ENCODE measurements at regions not wholly inside any gene's neighbourhood (a gene's known extent, or its start where the extent isn't known, plus 50 kb on each side); places are given as distances from the start of the nearest gene placed in this dataset.

- DNase-seq = no peak
- Mint-ChIP-seq H3K27ac (peak overlapping the region in 3 of 6 donors; percentile 13 to 44 (median 21)), H3K9me3 (peaks cover 0 to 5% (median 3%) of the 10 kb centered on the region in 7 donors), H3K27me3 (peaks cover 0 to 7% (median 0%) of the 10 kb centered on the region in 3 donors), H3K36me3 (peaks cover 0 to 6% of the 10 kb centered on the region in 2 donors), H3K4me1 (peaks cover 16 to 20% (median 16%) of the 10 kb centered on the region in 3 donors), H3K4me3 (peak overlapping the region in 1 of 8 donors; percentile 45)
- ATAC-seq (ENCODE audit: low read depth in 2 of 2) = peak in 1 of 2 donors; percentile 42
Observed at GRCh38 chr3:16789344-16790120, 95.2 kb upstream of the PLCL2 start.

GRCh38 chr3:16790432-16791400 lies 94.0 kb upstream of the PLCL2 start:
- Mint-ChIP-seq H3K27me3 (peaks cover 0 to 7% (median 0%) of the 10 kb centered on the region in 3 donors), H3K9me3 (peaks cover 0 to 5% (median 3%) of the 10 kb centered on the region in 7 donors), H3K4me3 (no peak overlapping the region), H3K27ac (peak overlapping the region in 1 of 6 donors; percentile 40), H3K4me1 (peaks cover 16 to 22% (median 18%) of the 10 kb centered on the region in 3 donors), H3K36me3 (peaks cover 0 to 6% of the 10 kb centered on the region in 2 donors)
- ATAC-seq (ENCODE audit: low read depth in 2 of 2) = no peak
- no peak for DNase-seq

GRCh38 chr3:16793321-16793720 lies 91.4 kb upstream of the PLCL2 start:
- peaks cover 0 to 6% of the 10 kb centered on the region in 2 donors for H3K36me3 Mint-ChIP-seq
- H3K4me3 Mint-ChIP-seq = no peak overlapping the region
- DNase-seq (no peak), ATAC-seq (ENCODE audit: low read depth in 2 of 2) (no peak)
- peak overlapping the region in 1 of 6 donors; percentile 89 for H3K27ac Mint-ChIP-seq
- peaks cover 26 to 35% (median 28%) of the 10 kb centered on the region in 3 donors for H3K4me1 Mint-ChIP-seq
- peaks cover 0 to 5% (median 3%) of the 10 kb centered on the region in 7 donors for H3K9me3 Mint-ChIP-seq
- H3K27me3 Mint-ChIP-seq = peaks cover 0 to 7% (median 0%) of the 10 kb centered on the region in 3 donors

GRCh38 chr3:16794257-16794656 lies 90.5 kb upstream of the PLCL2 start:
- no peak for ATAC-seq (ENCODE audit: low read depth in 2 of 2)
- Mint-ChIP-seq H3K9me3 (peaks cover 0 to under 1% (median 0%) of the 10 kb centered on the region in 7 donors), H3K36me3 (peaks cover 0 to 6% of the 10 kb centered on the region in 2 donors), H3K27ac (peak overlapping the region in 1 of 6 donors; percentile 72), H3K27me3 (peaks cover 0 to 7% (median 0%) of the 10 kb centered on the region in 3 donors), H3K4me1 (peaks cover 19 to 26% (median 22%) of the 10 kb centered on the region in 3 donors), H3K4me3 (no peak overlapping the region)
- DNase-seq = no peak

- no peak for ATAC-seq (ENCODE audit: low read depth in 2 of 2)
- Mint-ChIP-seq H3K27me3 (peaks cover 0 to 7% (median 0%) of the 10 kb centered on the region in 3 donors), H3K36me3 (peaks cover 0 to 6% of the 10 kb centered on the region in 2 donors), H3K9me3 (no peaks in the 10 kb centered on the region), H3K4me3 (peak overlapping the region in 1 of 8 donors; percentile 12), H3K4me1 (peaks cover 22 to 27% (median 23%) of the 10 kb centered on the region in 3 donors), H3K27ac (peak overlapping the region in 3 of 6 donors; percentile 2 to 30 (median 11))
- DNase-seq = no peak
Observed at GRCh38 chr3:16795581-16795980, 89.2 kb upstream of the PLCL2 start.

- H3K4me3 Mint-ChIP-seq = no peak overlapping the region
- H3K27me3 Mint-ChIP-seq = no peaks in the 10 kb centered on the region
- peak overlapping the region in 1 of 6 donors; percentile 18 for H3K27ac Mint-ChIP-seq
- DNase-seq = no peak
- H3K4me1 Mint-ChIP-seq = peaks cover 39 to 48% (median 41%) of the 10 kb centered on the region in 3 donors
- no peak for ATAC-seq (ENCODE audit: low read depth in 2 of 2)
- no peaks in the 10 kb centered on the region for H3K9me3 Mint-ChIP-seq
- H3K36me3 Mint-ChIP-seq = no peaks in the 10 kb centered on the region
Observed at GRCh38 chr3:16797831-16798230, 86.9 kb upstream of the PLCL2 start.

- H3K9me3 Mint-ChIP-seq = no peaks in the 10 kb centered on the region
- ATAC-seq (ENCODE audit: low read depth in 2 of 2) (no peak), DNase-seq (no peak)
- H3K4me3 Mint-ChIP-seq = peak overlapping the region in 1 of 8 donors; percentile 17
- no peaks in the 10 kb centered on the region for H3K27me3 Mint-ChIP-seq
- H3K4me1 Mint-ChIP-seq = peaks cover 42 to 50% (median 45%) of the 10 kb centered on the region in 3 donors
- peak overlapping the region in 3 of 6 donors; percentile 59 to 81 (median 68) for H3K27ac Mint-ChIP-seq
- H3K36me3 Mint-ChIP-seq = no peaks in the 10 kb centered on the region
Observed at GRCh38 chr3:16798738-16799137, 86.0 kb upstream of the PLCL2 start.

GRCh38 chr3:16800361-16800760 lies 84.4 kb upstream of the PLCL2 start:
- Mint-ChIP-seq H3K27ac (peak overlapping the region in 5 of 6 donors; percentile 68 to 90 (median 82)), H3K36me3 (no peaks in the 10 kb centered on the region), H3K9me3 (no peaks in the 10 kb centered on the region), H3K4me3 (peak overlapping the region in 5 of 8 donors; percentile 22 to 82 (median 69)), H3K27me3 (no peaks in the 10 kb centered on the region), H3K4me1 (peaks cover 42 to 50% (median 45%) of the 10 kb centered on the region in 3 donors)
- DNase-seq (no peak), ATAC-seq (ENCODE audit: low read depth in 2 of 2) (no peak)

GRCh38 chr3:16801223-16801622 lies 83.5 kb upstream of the PLCL2 start:
- H3K27me3 Mint-ChIP-seq = no peaks in the 10 kb centered on the region
- peak; percentile 37 for DNase-seq
- H3K4me3 Mint-ChIP-seq = peak overlapping the region in 1 of 8 donors; percentile 69
- H3K27ac Mint-ChIP-seq = peak overlapping the region in 2 of 6 donors; percentile 25 to 88
- no peaks in the 10 kb centered on the region for H3K36me3 Mint-ChIP-seq
- no peaks in the 10 kb centered on the region for H3K9me3 Mint-ChIP-seq
- peaks cover 38 to 46% (median 45%) of the 10 kb centered on the region in 3 donors for H3K4me1 Mint-ChIP-seq
- peak; percentile 68 to 73 for ATAC-seq (ENCODE audit: low read depth in 2 of 2)

- Mint-ChIP-seq H3K27me3 (no peaks in the 10 kb centered on the region), H3K9me3 (no peaks in the 10 kb centered on the region), H3K4me1 (peaks cover 35 to 45% (median 42%) of the 10 kb centered on the region in 3 donors), H3K36me3 (no peaks in the 10 kb centered on the region), H3K27ac (peak overlapping the region in 4 of 6 donors; percentile 83 to 90 (median 86)), H3K4me3 (peak overlapping the region in 3 of 8 donors; percentile 11 to 45 (median 45))
- peak; percentile 46 for DNase-seq
- peak; percentile 55 to 65 for ATAC-seq (ENCODE audit: low read depth in 2 of 2)
Observed at GRCh38 chr3:16801698-16802097, 83.1 kb upstream of the PLCL2 start.

GRCh38 chr3:16802389-16802788 lies 82.4 kb upstream of the PLCL2 start:
- Mint-ChIP-seq H3K9me3 (no peaks in the 10 kb centered on the region), H3K27me3 (no peaks in the 10 kb centered on the region)
- ATAC-seq (ENCODE audit: low read depth in 2 of 2) = peak; percentile 54 to 59

GRCh38 chr3:16803019-16803418 lies 81.7 kb upstream of the PLCL2 start:
- Mint-ChIP-seq H3K9me3 (no peaks in the 10 kb centered on the region), H3K4me3 (no peak overlapping the region), H3K27ac (peak overlapping the region in 1 of 6 donors; percentile 87), H3K4me1 (peaks cover 26 to 36% (median 32%) of the 10 kb centered on the region in 3 donors), H3K36me3 (no peaks in the 10 kb centered on the region), H3K27me3 (no peaks in the 10 kb centered on the region)
- DNase-seq = no peak
- ATAC-seq (ENCODE audit: low read depth in 2 of 2) = no peak

More at GRCh38 chr3:16802389-16802788, 82.4 kb upstream of the PLCL2 start:
- Mint-ChIP-seq H3K4me1 (peaks cover 28 to 38% (median 35%) of the 10 kb centered on the region in 3 donors), H3K36me3 (no peaks in the 10 kb centered on the region), H3K4me3 (peak overlapping the region in 3 of 8 donors; percentile 28 to 61 (median 52)), H3K27ac (peak overlapping the region; percentile 2 to 87 (median 60))
- DNase-seq = peak; percentile 29

GRCh38 chr3:16807391-16807790 lies 77.4 kb upstream of the PLCL2 start:
- ATAC-seq (ENCODE audit: low read depth in 2 of 2) = no peak
- Mint-ChIP-seq H3K27ac (no peak overlapping the region), H3K4me3 (no peak overlapping the region), H3K36me3 (no peaks in the 10 kb centered on the region), H3K27me3 (no peaks in the 10 kb centered on the region), H3K4me1 (peaks cover 7 to 8% (median 8%) of the 10 kb centered on the region in 3 donors), H3K9me3 (no peaks in the 10 kb centered on the region)
- no peak for DNase-seq
